PC-9 (cell line): ENCODE measurements at regions not wholly inside any gene's neighbourhood (a gene's known extent, or its start where the extent isn't known, plus 50 kb on each side); places are given as distances from the start of the nearest gene placed in this dataset.

Source experiments
- CTCF ChIP-seq: fragments of 200-600 bp; sonication (generic); conservative IDR thresholded peaks from 2 replicates; pipeline ENCODE4 v1.6.1; 2017; ENCODE audit warnings: mixed run types, antibody characterized with exemption, mild to moderate bottlenecking, moderate library complexity
- EZH2 ChIP-seq: fragments of 200-600 bp; sonication (generic); IDR thresholded peaks from 2 replicates; pipeline ENCODE4 v1.8.0; 2017; ENCODE audit warnings: antibody characterized with exemption, low read depth

- TF ChIP-seq CTCF (no peak), EZH2 (no peak)
Observed at GRCh38 chr2:186059096-186059495, 320.5 kb downstream of the FSIP2 start.
